ENCODE measurements at regions not wholly inside any gene's neighbourhood (a gene's known extent, or its start where the extent isn't known, plus 50 kb on each side); places are given as distances from the start of the nearest gene placed in this dataset.

DNA sequence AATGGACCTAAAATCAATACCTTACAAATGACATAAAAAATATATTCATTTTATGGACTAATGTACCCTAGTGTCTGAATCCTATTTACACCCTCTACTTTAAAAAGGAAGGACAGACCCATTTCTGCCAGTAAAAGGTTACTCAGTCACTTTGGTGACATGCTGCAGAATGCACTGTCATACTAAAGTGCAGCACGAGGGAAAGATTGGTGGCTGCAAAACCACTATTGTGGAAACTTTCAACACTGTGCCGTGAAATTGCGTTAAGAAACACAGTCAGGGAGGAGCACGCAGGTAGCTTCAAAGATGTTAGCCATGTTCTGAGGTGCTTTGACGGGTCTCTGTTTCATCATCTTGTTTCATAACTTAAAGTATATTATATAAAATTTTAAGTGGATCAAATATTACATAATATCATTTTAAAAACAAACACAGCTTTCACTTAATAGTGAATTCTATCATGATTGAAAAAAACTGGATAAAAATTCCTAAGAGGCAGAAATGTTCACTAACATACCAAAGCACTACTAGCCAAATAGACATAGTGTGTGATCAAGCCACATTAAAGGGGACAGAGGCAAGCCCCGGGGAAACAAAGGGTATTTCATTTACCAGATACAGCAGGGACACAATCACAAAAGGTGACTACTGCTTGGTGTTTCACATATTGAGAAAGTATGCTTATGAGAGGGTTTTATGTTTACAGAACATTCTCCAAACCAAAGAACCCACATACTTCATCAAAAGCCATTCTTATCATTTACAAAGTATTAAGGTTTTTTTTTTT lies 330.8 kb upstream of the SOX5 start:
- no peaks in the 10 kb centered on the region for H3K4me1 ChIP-seq (ENCODE audit: control insufficient read depth, extremely low read depth, insufficient read depth, low read length)
- TF ChIP-seq FOS (IDR thresholded peaks at IDR 0.05; ENCODE audit: borderline replicate concordance, insufficient read depth, low read length), result no peak
- TF ChIP-seq GATA2 (IDR thresholded peaks at IDR 0.05; ENCODE audit: insufficient read depth, insufficient read length, low read depth, low read length), result no peak
- no peak for TF ChIP-seq POLR2AphosphoS5 (IDR thresholded peaks at IDR 0.05; ENCODE audit: insufficient read depth, low read depth, low read length)
- TF ChIP-seq, protein P1, sequence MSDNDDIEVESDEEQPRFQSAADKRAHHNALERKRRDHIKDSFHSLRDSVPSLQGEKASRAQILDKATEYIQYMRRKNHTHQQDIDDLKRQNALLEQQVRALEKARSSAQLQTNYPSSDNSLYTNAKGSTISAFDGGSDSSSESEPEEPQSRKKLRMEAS (IDR thresholded peaks at IDR 0.05; ENCODE audit: insufficient read depth, insufficient read length), result no peak
- no peak for TF ChIP-seq MYC (IDR thresholded peaks at IDR 0.05; ENCODE audit: low read depth, low read length)
- TF ChIP-seq JUN (IDR thresholded peaks at IDR 0.05; ENCODE audit: borderline replicate concordance, insufficient read depth, insufficient read length, low read depth), result no peak
- no peak for TF ChIP-seq POLR2A (IDR thresholded peaks at IDR 0.05; ENCODE audit: low read depth, low read length)
- TF ChIP-seq, protein P2, sequence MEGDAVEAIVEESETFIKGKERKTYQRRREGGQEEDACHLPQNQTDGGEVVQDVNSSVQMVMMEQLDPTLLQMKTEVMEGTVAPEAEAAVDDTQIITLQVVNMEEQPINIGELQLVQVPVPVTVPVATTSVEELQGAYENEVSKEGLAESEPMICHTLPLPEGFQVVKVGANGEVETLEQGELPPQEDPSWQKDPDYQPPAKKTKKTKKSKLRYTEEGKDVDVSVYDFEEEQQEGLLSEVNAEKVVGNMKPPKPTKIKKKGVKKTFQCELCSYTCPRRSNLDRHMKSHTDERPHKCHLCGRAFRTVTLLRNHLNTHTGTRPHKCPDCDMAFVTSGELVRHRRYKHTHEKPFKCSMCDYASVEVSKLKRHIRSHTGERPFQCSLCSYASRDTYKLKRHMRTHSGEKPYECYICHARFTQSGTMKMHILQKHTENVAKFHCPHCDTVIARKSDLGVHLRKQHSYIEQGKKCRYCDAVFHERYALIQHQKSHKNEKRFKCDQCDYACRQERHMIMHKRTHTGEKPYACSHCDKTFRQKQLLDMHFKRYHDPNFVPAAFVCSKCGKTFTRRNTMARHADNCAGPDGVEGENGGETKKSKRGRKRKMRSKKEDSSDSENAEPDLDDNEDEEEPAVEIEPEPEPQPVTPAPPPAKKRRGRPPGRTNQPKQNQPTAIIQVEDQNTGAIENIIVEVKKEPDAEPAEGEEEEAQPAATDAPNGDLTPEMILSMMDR (IDR thresholded peaks at IDR 0.05; ENCODE audit: extremely low read depth in 1 of 2, insufficient read depth in 1 of 2, low read depth in 1 of 2, low read length in 2 of 2), result no peak
- no peak for TF ChIP-seq EZH2 (IDR thresholded peaks at IDR 0.05; ENCODE audit: borderline replicate concordance, low read depth, low read length, severe bottlenecking)
- H3K27ac ChIP-seq (ENCODE audit: insufficient read depth, low read depth, low read length), result no peak overlapping the region
- no peak overlapping the region for H2AFZ ChIP-seq (ENCODE audit: low read depth, low read length)
- H3K36me3 ChIP-seq (ENCODE audit: control insufficient read depth in 2 of 2, extremely low read depth in 1 of 2, insufficient read depth in 2 of 2, low read length in 2 of 2), result no peaks in the 10 kb centered on the region
- no peak overlapping the region for H3K4me2 ChIP-seq (ENCODE audit: insufficient read depth, low read length)
- POLR2A ChIA-PET, result no interaction called here
- no peak overlapping the region for H3K4me3 ChIP-seq (replicated peaks in 1 of 3; ENCODE audit: insufficient read depth in 1 of 3, low read depth in 1 of 3, low read length in 3 of 3)
- no peak for DNase-seq (ENCODE audit: low read depth, low spot score)
- dilution Hi-C loops (cut with MboI; ENCODE audit: extremely low pct_ligation_motif_present, low sequenced_read_pairs) (no loop called here), intact Hi-C loops (cut with micrococcal nuclease) (no loop called here)
- no peak for FAIRE-seq
- BruUV-seq (replicated peaks), result no TSS peak
- no peaks in the 10 kb centered on the region for H4K20me1 ChIP-seq (replicated peaks; ENCODE audit: control insufficient read depth, extremely low read depth, insufficient read depth, low read length)
- H3K79me2 ChIP-seq (ENCODE audit: control insufficient read depth, insufficient read depth, low read length), result no peaks in the 10 kb centered on the region
- H3K9me3 ChIP-seq (replicated peaks; ENCODE audit: control insufficient read depth, insufficient read depth, low read length), result no peaks in the 10 kb centered on the region
- H3K27me3 ChIP-seq (ENCODE audit: control insufficient read depth in 2 of 2, insufficient read depth in 2 of 2, low read length in 2 of 2), result no peaks in the 10 kb centered on the region
- CTCF ChIA-PET, result interaction anchor here (1.2 to 2.0 kb wide), 3 partner anchors 11 to 171 kb away, joined by 3 to 4 read pairs (median 4); no protein-coding TSS in a partner anchor
- no peaks in the 10 kb centered on the region for H3K9me1 ChIP-seq (replicated peaks; ENCODE audit: control insufficient read depth, extremely low read depth, insufficient read depth, low read length)
- H3K9ac ChIP-seq (replicated peaks; ENCODE audit: extremely low read depth, insufficient read depth, low read length), result no peak overlapping the region
